Omental fat pad (tissue), 3 donors: ENCODE measurements at regions not wholly inside any gene's neighbourhood (a gene's known extent, or its start where the extent isn't known, plus 50 kb on each side); places are given as distances from the start of the nearest gene placed in this dataset.

ENCODE experiments used
- ATAC-seq: fragments of 150-250 bp; one replicate; pipeline ENCODE4 v1.9.1; 2016; ENCODE audit warnings: mild to moderate bottlenecking, moderate library complexity; ENCODE audit not compliant: low FRiP score
- DNase-seq: peaks from one replicate; pipeline ENCODE4 v3.0.0-alpha.2; 2019; ENCODE audit warnings: low spot score
- CTCF ChIP-seq, 3 donors: fragments of 450-650 bp; IDR thresholded peaks; one replicate each; pipeline ENCODE4 v1.5.1; 2016 to 2017; ENCODE audit warnings: antibody characterized with exemption in 3 of 3, mild to moderate bottlenecking in 3 of 3, moderate library complexity in 2 of 3

GRCh38 chrX:113455582-113455981, 615.0 kb upstream of the AMOT start:
- no peak for DNase-seq
- no peak for TF ChIP-seq CTCF (IDR thresholded peaks at IDR 0.05)
- no peak for ATAC-seq

- TF ChIP-seq CTCF (IDR thresholded peaks at IDR 0.05) = no peak
- DNase-seq (no peak), ATAC-seq (no peak)
These were observed 588.4 kb upstream of the AMOT start for GRCh38 chrX:113429011-113429410.

DNA sequence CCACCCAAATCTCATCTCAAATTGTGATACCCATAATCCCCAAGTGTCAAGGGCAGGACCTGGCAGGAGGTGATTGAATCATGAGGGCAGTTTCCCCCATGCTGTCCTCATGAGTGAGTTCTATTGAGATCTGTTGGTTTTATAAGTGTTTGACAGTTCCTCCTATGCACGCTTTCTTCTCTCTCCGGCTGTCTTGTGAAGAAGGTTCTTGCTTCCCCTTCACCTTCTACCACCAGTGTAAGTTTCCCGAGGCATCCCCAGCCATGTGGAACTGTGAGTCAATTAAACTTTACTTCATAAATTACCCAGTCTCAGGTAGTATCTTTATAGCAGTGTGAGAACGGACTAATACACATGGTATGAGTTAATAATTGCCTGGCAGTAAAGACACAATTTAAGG, 581.7 kb upstream of the AMOT start:
- no peak for TF ChIP-seq CTCF (IDR thresholded peaks at IDR 0.05)
- DNase-seq = no peak
- no peak for ATAC-seq

DNA sequence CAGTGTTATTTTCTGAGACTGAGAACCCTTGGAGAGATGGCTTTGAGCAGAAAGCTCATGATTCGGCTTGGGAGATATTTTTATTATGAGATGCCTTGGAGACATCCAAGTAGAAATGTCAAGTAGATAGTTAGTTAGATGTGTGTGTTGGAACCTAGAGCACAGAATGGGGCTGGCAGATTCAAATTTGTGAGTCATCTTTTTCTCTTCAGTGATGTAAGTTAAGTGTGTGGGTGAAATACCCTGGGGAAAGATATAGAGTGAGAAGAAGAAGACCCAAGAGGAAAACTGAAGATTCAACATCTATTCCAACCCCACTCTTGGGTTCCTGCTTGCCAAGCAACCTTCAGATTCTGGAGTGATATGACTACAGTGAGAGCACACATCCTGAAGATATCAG, 580.8 kb upstream of the AMOT start:
- no peak for TF ChIP-seq CTCF (IDR thresholded peaks at IDR 0.05)
- no peak for ATAC-seq
- DNase-seq = no peak

GRCh38 chrX:113412106-113412505, 571.5 kb upstream of the AMOT start:
- DNase-seq (no peak), ATAC-seq (no peak)
- no peak for TF ChIP-seq CTCF (IDR thresholded peaks at IDR 0.05)

GRCh38 chrX:113408843-113409242, 568.2 kb upstream of the AMOT start:
- TF ChIP-seq CTCF (IDR thresholded peaks at IDR 0.05) = no peak
- ATAC-seq (no peak), DNase-seq (no peak)

DNA sequence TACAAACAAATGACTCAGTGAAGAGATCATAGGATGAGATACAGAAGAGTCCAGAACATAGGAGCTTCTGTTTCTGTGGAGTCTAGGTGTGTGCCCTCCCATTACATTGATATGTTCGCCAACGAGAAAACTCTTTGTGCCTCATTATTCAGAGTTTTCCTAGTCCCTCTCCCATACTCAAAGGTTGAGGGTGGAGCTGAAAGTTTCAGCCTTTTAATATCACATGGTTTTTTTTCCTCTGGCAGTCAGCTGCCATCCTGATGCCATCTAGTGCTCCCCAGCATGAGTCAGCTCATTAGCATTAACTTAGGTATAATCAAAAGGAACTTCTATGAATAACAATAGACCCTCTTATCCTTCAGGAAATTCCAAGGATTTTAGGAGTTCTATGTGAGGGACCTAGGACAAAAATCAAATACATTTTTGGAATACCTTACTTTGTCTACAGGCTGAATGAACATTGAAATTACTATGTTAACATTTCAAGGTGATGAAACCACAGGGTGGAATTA, 559.6 kb upstream of the AMOT start:
- DNase-seq = no peak
- TF ChIP-seq CTCF (IDR thresholded peaks at IDR 0.05) = no peak
- no peak for ATAC-seq
